Activated CD4-positive, alpha-beta memory T cell treated with anti-CD3 and anti-CD28 coated beads, Interleukin-2, amount 10 ng/mL, durations not matched to agents 7 days and 5 days (primary cell): ENCODE measurements at regions not wholly inside any gene's neighbourhood (a gene's known extent, or its start where the extent isn't known, plus 50 kb on each side); places are given as distances from the start of the nearest gene placed in this dataset.

Source experiments
- CTCF ChIA-PET: fragments of 350-600 bp; sonication (Branson Sonifier 250); formaldehyde crosslinking; loops from one replicate; lab custom pipeline; 2021; ENCODE audit warnings: antibody characterized with exemption, inconsistent platforms; lab: Charles Lee
- POLR2A ChIA-PET: fragments of 350-600 bp; sonication (Branson Sonifier 250); formaldehyde crosslinking; loops from one replicate; lab custom pipeline; 2021; ENCODE audit warnings: antibody characterized with exemption; lab: Charles Lee
- DNase-seq: peaks from one replicate; pipeline ENCODE4 v3.0.0-alpha.2; 2020
- H3K27ac Mint-ChIP-seq: one replicate; pipeline ENCODE4 v1.8.0; 2021; ENCODE audit warnings: mild to moderate bottlenecking, mixed read lengths
- H3K27me3 Mint-ChIP-seq: one replicate; pipeline ENCODE4 v1.8.0; 2021; ENCODE audit warnings: mixed read lengths
- H3K36me3 Mint-ChIP-seq: one replicate; pipeline ENCODE4 v1.8.0; 2021; ENCODE audit warnings: low read depth, mixed read lengths
- H3K4me1 Mint-ChIP-seq: one replicate; pipeline ENCODE4 v1.8.0; 2021; ENCODE audit warnings: mixed read lengths
- H3K4me3 Mint-ChIP-seq: one replicate; pipeline ENCODE4 v1.8.0; 2021; ENCODE audit warnings: mild to moderate bottlenecking, mixed read lengths
- H3K9me3 Mint-ChIP-seq: one replicate; pipeline ENCODE4 v1.8.0; 2021; ENCODE audit warnings: mixed read lengths

DNA sequence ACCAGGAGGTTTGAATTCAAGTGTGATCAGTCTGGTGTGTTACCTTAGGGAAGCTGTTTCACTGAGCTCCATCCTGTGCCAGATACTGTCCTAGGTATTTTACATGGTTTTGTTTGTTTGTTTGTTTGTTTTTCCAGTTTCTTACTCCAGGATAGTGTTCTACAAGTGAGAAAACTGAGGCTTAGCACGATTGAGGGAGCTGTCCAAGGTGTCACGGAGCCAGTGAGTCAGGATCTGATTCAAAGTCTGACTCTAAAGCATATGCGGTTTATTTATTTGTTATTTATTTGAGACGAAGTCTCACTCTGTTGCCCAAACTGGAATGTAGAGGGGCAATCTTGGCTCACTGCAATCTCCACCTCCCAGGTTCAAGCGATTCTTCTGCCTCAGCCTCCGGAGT lies 79.7 kb upstream of the GNG2 start:
- peaks cover 43% of the 10 kb centered on the region for H3K27me3 Mint-ChIP-seq
- no peak overlapping the region for H3K27ac Mint-ChIP-seq
- DNase-seq, result no peak
- H3K36me3 Mint-ChIP-seq, result peaks cover 2% of the 10 kb centered on the region
- no peak overlapping the region for H3K4me3 Mint-ChIP-seq
- ChIA-PET CTCF (interaction anchor here (1.0 to 2.4 kb wide), 10 partner anchors 9 to 685 kb away, joined by 3 to 10 read pairs (median 6); partner anchors contain the start of genes GNG2 and TRIM9), POLR2A (no interaction called here)
- peaks cover 1% of the 10 kb centered on the region for H3K9me3 Mint-ChIP-seq
- peaks cover 15% of the 10 kb centered on the region for H3K4me1 Mint-ChIP-seq

- ChIA-PET CTCF (interaction anchor here (1.3 to 1.9 kb wide), 4 partner anchors 8 to 499 kb away, joined by 4 to 8 read pairs (median 5); no protein-coding TSS in a partner anchor), POLR2A (no interaction called here)
- Mint-ChIP-seq H3K36me3 (peaks cover 2% of the 10 kb centered on the region), H3K9me3 (peaks cover 8% of the 10 kb centered on the region), H3K4me1 (peaks cover 12% of the 10 kb centered on the region), H3K4me3 (no peak overlapping the region), H3K27me3 (peaks cover 49% of the 10 kb centered on the region), H3K27ac (no peak overlapping the region)
- no peak for DNase-seq
Observed at GRCh38 chr14:51781381-51781780, 79.0 kb upstream of the GNG2 start.

DNA sequence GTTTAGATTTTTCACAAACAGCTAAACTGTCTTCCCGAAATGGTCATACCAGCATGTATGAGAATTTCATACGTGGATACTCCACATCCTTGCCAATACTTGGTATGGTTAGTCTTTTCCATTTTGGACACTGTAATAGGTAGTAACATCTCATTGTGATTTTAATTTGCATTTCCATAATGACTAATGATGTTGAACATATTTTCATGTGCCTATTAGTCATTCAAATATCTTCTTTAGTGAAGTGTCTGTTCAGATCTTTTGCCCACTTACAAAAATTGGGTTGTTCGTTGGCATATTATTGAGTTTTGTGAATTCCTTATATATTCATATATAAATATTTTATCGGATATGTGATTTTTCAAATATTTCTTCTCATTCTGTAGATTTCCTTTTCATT lies 78.0 kb upstream of the GNG2 start:
- POLR2A ChIA-PET, result no interaction called here

DNA sequence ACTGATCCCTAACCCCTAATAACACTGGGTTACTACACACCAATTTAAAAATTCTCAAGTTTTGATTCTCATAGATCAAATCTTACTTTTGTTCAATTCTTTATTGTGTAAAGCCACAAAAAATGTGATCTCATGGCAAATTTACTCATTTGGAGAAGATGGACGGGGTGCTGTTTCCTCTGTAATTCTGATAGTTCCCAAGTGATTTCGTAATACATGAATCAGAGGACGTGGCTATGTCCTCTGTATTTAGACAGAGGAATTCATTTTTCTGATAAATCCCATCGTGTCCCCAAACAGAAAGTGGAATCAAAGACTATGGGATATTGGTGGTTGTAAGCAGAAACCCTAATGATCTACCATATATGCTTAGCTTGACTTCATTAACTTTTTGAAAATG lies 76.6 kb upstream of the GNG2 start:
- peaks cover 12% of the 10 kb centered on the region for H3K4me1 Mint-ChIP-seq
- H3K27me3 Mint-ChIP-seq, result peaks cover 49% of the 10 kb centered on the region
- peaks cover 5% of the 10 kb centered on the region for H3K36me3 Mint-ChIP-seq
- POLR2A ChIA-PET, result no interaction called here
- no peak overlapping the region for H3K4me3 Mint-ChIP-seq
- H3K27ac Mint-ChIP-seq, result no peak overlapping the region
- peaks cover 18% of the 10 kb centered on the region for H3K9me3 Mint-ChIP-seq
- CTCF ChIA-PET, result no interaction called here
- DNase-seq, result no peak

More for the DNA sequence above, 78.0 kb upstream of the GNG2 start:
- peaks cover 12% of the 10 kb centered on the region for H3K4me1 Mint-ChIP-seq
- H3K27me3 Mint-ChIP-seq, result peaks cover 55% of the 10 kb centered on the region
- CTCF ChIA-PET, result interaction anchor here (1.7 kb wide), 1 partner anchor 500 kb away, joined by 8 read pairs; no protein-coding TSS in a partner anchor
- no peak for DNase-seq
- H3K27ac Mint-ChIP-seq, result no peak overlapping the region
- H3K9me3 Mint-ChIP-seq, result peaks cover 15% of the 10 kb centered on the region
- H3K4me3 Mint-ChIP-seq, result no peak overlapping the region
- peaks cover 5% of the 10 kb centered on the region for H3K36me3 Mint-ChIP-seq

DNA sequence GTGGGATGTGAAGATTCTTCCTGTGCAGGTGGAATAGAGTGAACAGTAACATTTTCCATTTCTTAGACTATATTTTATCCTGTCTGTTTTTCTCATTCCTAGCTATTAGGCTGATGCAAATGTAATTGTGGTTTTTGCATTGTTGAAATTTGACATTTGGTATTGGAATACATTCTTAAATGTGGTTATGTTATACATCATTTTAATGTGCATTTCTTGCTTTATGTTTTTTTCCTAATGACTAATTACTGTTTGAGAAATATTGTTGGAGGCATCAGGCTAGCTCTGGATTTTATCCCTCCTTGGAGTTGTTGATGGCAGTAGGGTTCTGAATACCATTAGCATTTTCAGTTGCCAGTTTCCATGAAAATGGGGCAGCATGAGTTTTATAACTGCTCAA lies 75.9 kb upstream of the GNG2 start:
- ChIA-PET CTCF (no interaction called here), POLR2A (no interaction called here)
- H3K27ac Mint-ChIP-seq, result no peak overlapping the region
- H3K36me3 Mint-ChIP-seq, result peaks cover 5% of the 10 kb centered on the region
- H3K4me1 Mint-ChIP-seq, result peaks cover 12% of the 10 kb centered on the region
- H3K9me3 Mint-ChIP-seq, result peaks cover 18% of the 10 kb centered on the region
- no peak overlapping the region for H3K4me3 Mint-ChIP-seq
- no peak for DNase-seq
- H3K27me3 Mint-ChIP-seq, result peaks cover 51% of the 10 kb centered on the region

DNA sequence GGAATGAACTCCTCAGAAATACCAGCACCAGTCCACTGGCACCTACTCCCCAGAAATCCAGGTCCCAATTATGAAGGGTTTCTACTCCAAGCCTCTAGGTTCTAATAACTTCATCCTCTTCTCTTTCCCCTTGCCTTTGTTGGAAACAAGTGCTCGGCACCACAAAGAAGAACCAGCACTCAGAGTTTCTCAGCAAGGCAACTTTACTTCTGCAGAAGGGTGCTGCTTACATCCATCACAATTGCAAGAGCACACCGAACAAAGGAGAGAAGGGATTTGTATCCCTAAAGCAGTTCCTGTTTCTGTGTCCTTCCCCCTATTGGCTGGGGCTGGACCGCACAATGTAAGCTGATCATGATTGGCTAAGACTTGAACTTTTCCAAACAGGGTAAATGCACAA lies 74.2 kb upstream of the GNG2 start:
- no peak for DNase-seq
- Mint-ChIP-seq H3K27ac (no peak overlapping the region), H3K4me1 (peaks cover 7% of the 10 kb centered on the region), H3K27me3 (peaks cover 61% of the 10 kb centered on the region), H3K4me3 (no peak overlapping the region), H3K9me3 (peaks cover 18% of the 10 kb centered on the region), H3K36me3 (peaks cover 5% of the 10 kb centered on the region)
- POLR2A ChIA-PET, result no interaction called here
- CTCF ChIA-PET, result no interaction called here

DNA sequence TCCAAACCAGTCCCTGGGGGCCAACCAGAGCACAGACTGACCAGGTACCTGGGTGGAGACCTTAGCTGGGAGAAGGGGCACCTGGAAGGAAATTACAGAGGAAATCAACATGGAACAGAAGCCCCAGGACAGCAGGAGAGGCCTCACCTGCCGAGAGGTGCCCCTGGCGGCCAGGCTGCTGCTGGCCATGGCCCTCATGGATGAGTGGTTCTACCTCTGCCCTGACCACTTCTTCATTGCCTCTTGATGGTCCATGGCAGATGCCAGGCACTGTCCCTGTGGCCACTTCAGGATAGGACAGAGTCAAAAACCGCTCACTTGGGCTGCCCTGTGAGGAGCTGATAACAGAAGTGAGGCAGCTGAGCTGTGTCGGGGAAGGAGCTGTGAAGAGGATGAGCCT lies 73.1 kb upstream of the GNG2 start:
- no peak overlapping the region for H3K27ac Mint-ChIP-seq
- peaks cover 5% of the 10 kb centered on the region for H3K4me1 Mint-ChIP-seq
- peaks cover 5% of the 10 kb centered on the region for H3K36me3 Mint-ChIP-seq
- no peak for DNase-seq
- H3K27me3 Mint-ChIP-seq, result peaks cover 62% of the 10 kb centered on the region
- ChIA-PET CTCF (no interaction called here), POLR2A (no interaction called here)
- no peak overlapping the region for H3K4me3 Mint-ChIP-seq
- H3K9me3 Mint-ChIP-seq, result peaks cover 18% of the 10 kb centered on the region

DNA sequence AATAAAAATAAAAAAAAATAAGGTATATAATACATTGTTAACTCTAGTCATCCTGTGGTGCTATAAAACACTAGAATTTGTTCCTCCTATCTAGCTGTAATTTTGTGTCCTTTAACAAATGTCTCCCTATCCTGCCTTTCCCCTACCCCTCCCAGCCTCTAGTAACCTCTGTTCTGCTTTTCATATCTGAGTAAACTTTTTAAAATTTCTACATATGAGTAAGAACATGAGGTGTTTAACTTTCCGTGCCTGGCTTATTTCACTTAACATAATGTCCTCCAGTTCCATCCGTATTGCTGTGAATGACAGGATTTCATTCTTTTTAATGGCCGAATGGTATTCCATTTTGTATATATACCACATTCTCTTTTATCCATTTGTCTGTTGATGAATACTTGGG lies 71.3 kb upstream of the GNG2 start:
- Mint-ChIP-seq H3K4me1 (no peaks in the 10 kb centered on the region), H3K4me3 (no peak overlapping the region), H3K27ac (no peak overlapping the region), H3K36me3 (peaks cover 5% of the 10 kb centered on the region), H3K9me3 (peaks cover 18% of the 10 kb centered on the region), H3K27me3 (peaks cover 64% of the 10 kb centered on the region)
- ChIA-PET POLR2A (no interaction called here), CTCF (interaction anchor here (2.6 kb wide), 1 partner anchor 9 kb away, joined by 6 read pairs; no protein-coding TSS in a partner anchor)
- DNase-seq, result no peak

GRCh38 chr14:51789596-51789995 lies 70.8 kb upstream of the GNG2 start:
- ChIA-PET CTCF (interaction anchor here (2.6 kb wide), 1 partner anchor 9 kb away, joined by 6 read pairs; no protein-coding TSS in a partner anchor), POLR2A (no interaction called here)
- H3K4me3 Mint-ChIP-seq, result no peak overlapping the region
- DNase-seq, result no peak
- peaks cover 59% of the 10 kb centered on the region for H3K27me3 Mint-ChIP-seq
- H3K9me3 Mint-ChIP-seq, result peaks cover 18% of the 10 kb centered on the region
- peaks cover 5% of the 10 kb centered on the region for H3K36me3 Mint-ChIP-seq
- H3K4me1 Mint-ChIP-seq, result no peaks in the 10 kb centered on the region
- H3K27ac Mint-ChIP-seq, result no peak overlapping the region

- POLR2A ChIA-PET, result no interaction called here
Observed at GRCh38 chr14:51792809-51793208, 67.6 kb upstream of the GNG2 start.

GRCh38 chr14:51805541-51805940 lies 54.9 kb upstream of the GNG2 start:
- H3K9me3 Mint-ChIP-seq, result peaks cover 7% of the 10 kb centered on the region
- no peak overlapping the region for H3K4me3 Mint-ChIP-seq
- H3K36me3 Mint-ChIP-seq, result no peaks in the 10 kb centered on the region
- CTCF ChIA-PET, result interaction anchor here (0.5 kb wide), 1 partner anchor 8 kb away, joined by 4 read pairs; no protein-coding TSS in a partner anchor
- H3K27me3 Mint-ChIP-seq, result peaks cover 10% of the 10 kb centered on the region
- H3K4me1 Mint-ChIP-seq, result peaks cover under 1% of the 10 kb centered on the region
- H3K27ac Mint-ChIP-seq, result no peak overlapping the region
- POLR2A ChIA-PET, result no interaction called here
- DNase-seq, result no peak

More at GRCh38 chr14:51792809-51793208, 67.6 kb upstream of the GNG2 start:
- Mint-ChIP-seq H3K9me3 (peaks cover under 1% of the 10 kb centered on the region), H3K27me3 (peaks cover 35% of the 10 kb centered on the region), H3K27ac (no peak overlapping the region), H3K4me1 (no peaks in the 10 kb centered on the region), H3K36me3 (no peaks in the 10 kb centered on the region), H3K4me3 (no peak overlapping the region)
- DNase-seq, result no peak
- CTCF ChIA-PET, result interaction anchor here (0.9 kb wide), 1 partner anchor 186 kb away, joined by 3 read pairs; no protein-coding TSS in a partner anchor

DNA sequence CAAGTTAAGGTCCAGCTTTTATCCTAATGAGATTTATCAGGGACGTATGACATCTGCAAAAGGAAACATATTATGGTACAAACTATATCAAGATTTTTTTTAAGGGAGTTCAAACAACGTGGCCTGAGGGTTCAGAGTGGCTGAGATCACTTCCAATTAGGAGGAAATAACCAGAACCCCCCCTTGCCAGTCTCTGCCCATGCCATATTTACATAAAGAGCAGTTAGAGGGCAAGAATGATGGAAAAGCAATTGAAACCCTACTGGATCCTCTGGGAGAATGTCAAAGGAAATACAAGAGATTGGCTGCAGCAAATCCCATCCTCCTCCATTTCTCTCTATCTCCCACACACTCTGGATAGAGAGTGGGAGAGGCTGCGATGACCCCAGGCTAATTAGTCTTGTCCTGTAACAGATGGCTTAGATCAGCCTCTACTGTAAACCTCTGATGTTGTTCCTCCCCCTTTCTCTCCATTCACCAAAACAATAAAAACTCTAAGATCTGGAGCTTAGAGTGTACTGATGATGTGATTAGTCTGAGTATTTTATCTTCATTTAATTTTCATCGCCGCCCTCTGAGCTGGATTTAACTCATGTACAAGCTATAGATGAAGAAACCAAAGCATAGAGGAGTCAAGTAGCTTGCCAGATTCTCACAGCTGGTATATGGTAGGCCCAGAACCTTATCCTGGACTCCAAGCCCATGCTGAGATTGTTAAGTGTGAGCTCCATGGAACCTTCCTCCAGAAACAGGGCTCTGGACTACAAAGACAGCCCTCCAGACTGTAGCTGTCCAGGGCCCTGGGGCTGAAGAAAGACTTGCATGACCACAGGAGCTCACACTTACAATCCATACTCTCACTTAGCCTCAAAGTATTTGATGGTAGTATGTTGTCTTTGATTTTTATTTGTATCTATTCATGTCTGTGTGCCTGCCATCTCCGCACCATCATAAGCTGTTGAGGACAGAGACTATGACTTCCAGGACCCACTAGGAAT lies 54.1 kb upstream of the GNG2 start:
- CTCF ChIA-PET, result interaction anchor here (1.0 kb wide), 1 partner anchor 15 kb away, joined by 3 read pairs; no protein-coding TSS in a partner anchor
- POLR2A ChIA-PET, result no interaction called here
- H3K36me3 Mint-ChIP-seq, result no peaks in the 10 kb centered on the region
- no peak for DNase-seq
- H3K4me3 Mint-ChIP-seq, result no peak overlapping the region
- H3K27me3 Mint-ChIP-seq, result peaks cover 6% of the 10 kb centered on the region
- peaks cover 7% of the 10 kb centered on the region for H3K9me3 Mint-ChIP-seq
- H3K4me1 Mint-ChIP-seq, result no peaks in the 10 kb centered on the region
- no peak overlapping the region for H3K27ac Mint-ChIP-seq

GRCh38 chr14:51807356-51807755 lies 53.1 kb upstream of the GNG2 start:
- peaks cover 2% of the 10 kb centered on the region for H3K27me3 Mint-ChIP-seq
- ChIA-PET CTCF (interaction anchor here (1.0 kb wide), 1 partner anchor 14 kb away, joined by 3 read pairs; no protein-coding TSS in a partner anchor), POLR2A (no interaction called here)
- peaks cover 7% of the 10 kb centered on the region for H3K9me3 Mint-ChIP-seq
- no peak for DNase-seq
- no peak overlapping the region for H3K27ac Mint-ChIP-seq
- H3K4me1 Mint-ChIP-seq, result no peaks in the 10 kb centered on the region
- no peak overlapping the region for H3K4me3 Mint-ChIP-seq
- H3K36me3 Mint-ChIP-seq, result no peaks in the 10 kb centered on the region
